A204.1 (cell line): ENCODE measurements at regions not wholly inside any gene's neighbourhood (a gene's known extent, or its start where the extent isn't known, plus 50 kb on each side); places are given as distances from the start of the nearest gene placed in this dataset.
A peak's percentile ranks its signal among the peaks of the same experiment; 100 is the strongest.

Source experiments
- FAIRE-seq: peaks from 2 replicates; lab custom pipeline; 2012; peaks lifted over from hg19 to GRCh38; lab: Jason Lieb, UNC

DNA sequence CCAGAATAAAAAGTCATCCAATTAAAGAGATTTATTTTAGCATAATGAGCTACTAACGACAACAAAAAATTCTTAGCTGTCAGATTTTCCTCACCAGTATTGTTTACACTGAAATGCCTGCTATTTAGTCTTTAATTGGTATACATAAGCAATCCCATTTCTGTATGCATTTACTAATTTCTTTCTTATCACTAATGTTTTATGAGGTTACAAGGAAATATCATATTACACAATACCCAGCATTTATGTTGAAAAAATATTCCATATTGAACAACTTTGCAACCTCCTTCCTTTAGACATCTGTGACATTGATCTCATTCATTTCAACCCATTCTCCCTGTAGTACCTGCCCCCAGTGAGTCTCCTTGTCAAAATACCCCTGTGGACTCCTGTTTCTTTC lies 135.4 kb downstream of the SLITRK6 start:
- no peak for FAIRE-seq

GRCh38 chr13:85662186-85662585 lies 137.0 kb downstream of the SLITRK6 start:
- FAIRE-seq = no peak

DNA sequence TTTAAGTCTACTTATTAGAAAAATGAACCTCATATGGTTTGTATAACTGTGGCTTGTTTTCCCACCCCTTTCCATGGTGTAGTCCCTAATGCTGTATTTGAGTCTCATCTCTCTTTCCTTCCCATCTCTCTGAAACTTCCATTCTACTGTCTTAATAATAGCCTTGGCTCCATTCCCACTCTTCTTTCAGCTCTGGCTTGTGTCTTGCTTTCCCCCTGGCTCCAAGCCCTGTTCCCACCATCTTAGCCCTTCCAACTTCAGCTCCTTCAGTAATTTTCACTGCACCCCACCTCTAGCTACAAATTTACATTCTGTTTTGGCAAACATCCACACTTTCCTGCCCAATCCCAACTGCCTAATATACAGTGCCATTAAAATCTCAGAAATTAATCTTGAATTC lies 137.5 kb downstream of the SLITRK6 start:
- FAIRE-seq = no peak

DNA sequence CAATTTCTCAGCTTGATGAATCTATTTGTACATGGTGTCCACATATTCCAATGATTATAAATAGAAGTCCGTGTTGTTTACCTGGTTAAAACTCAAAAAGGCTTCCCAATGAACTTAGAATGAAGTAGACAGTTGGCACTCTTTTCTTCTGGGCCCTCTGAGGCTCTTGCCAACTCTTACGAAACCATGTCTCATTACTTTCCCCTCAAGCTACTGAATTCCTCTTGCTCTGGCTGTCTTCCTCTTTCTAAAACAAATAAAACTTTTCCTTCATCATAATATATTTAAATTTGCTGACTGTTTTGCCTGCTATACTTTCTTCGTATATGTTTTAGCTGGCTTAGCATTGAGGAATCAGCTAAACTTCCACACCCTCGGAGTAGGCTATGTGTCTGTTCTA lies 139.7 kb downstream of the SLITRK6 start:
- FAIRE-seq = no peak

DNA sequence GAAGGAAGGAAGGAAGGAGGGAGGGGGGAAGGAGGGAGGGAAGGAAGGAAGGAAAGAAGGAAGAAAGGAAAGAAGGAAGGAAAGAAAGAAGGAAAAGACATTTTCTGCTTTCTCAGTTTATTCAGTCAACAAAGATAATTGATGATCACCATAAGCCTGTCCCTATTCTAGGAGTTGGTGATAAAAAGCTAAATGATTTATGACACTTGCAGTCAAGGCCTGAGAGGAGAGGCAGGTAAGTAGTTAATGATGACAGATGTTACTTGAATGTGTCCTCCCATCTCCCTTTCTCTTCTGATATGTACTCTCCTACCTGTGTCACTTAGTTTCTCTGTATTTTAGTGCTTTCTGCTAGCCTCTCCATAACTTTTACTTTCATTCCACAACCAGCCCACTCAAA lies 141.3 kb downstream of the SLITRK6 start:
- FAIRE-seq = no peak

DNA sequence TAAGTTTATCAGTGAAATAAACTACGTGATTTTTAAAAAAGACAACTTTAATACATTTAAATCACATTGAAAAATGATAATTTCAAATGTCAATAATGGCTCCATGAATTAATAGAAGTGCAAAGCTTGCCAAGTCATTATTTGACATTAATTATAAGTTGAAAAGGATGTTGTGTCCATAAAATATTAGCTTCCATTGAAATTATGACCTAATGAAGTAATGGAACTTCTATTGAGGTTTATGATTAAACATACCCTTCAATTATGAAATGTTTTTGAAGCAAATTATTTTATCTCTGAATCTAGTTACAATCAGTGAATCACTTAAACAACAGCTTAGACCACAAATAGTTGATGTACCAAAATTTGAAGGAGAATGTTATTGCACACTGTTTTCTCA lies 144.2 kb downstream of the SLITRK6 start:
- FAIRE-seq = no peak

- no peak for FAIRE-seq
These were observed 145.0 kb downstream of the SLITRK6 start for GRCh38 chr13:85654227-85654626.

GRCh38 chr13:85653681-85654080 lies 145.5 kb downstream of the SLITRK6 start:
- FAIRE-seq = no peak

GRCh38 chr13:85652491-85652890 lies 146.7 kb downstream of the SLITRK6 start:
- no peak for FAIRE-seq

DNA sequence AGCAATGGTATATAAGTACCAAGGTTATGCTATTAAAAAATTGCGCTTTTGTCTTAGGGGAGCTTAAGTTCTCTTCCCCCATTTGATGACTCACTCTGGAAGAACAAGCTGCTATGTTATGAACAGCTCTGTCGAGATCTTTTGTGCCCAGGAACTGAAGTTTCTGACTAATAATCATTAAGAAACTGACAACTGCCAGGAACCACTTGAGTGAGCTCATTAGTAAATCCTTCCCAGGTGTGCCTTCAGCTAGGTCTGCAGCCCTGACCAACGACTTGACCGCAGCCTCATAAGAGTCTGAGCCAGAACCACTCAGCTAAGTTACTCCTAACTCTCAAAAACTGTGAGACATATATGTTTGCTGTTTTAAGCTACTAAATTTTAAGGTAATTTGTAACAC lies 147.8 kb downstream of the SLITRK6 start:
- no peak for FAIRE-seq

DNA sequence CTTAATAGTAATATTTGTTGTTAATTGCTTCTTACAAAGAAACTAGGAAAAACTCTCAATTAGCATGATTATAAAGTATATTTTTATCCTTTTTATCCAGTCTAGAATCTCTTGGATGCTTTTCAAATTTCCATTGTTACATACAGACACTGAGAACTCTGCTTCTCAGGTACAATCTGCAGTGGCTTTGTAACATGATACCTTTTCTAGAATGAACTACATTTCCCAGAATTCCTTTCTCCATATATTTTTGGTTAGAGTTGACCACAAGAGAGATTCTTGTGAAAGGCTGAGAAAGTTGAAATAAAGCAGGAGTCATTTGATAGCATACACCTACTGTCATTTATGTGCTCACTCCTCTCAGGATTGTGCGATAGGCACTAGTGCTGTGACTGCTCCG lies 148.6 kb downstream of the SLITRK6 start:
- no peak for FAIRE-seq

GRCh38 chr13:85640727-85641126 lies 158.5 kb downstream of the SLITRK6 start:
- FAIRE-seq = no peak

DNA sequence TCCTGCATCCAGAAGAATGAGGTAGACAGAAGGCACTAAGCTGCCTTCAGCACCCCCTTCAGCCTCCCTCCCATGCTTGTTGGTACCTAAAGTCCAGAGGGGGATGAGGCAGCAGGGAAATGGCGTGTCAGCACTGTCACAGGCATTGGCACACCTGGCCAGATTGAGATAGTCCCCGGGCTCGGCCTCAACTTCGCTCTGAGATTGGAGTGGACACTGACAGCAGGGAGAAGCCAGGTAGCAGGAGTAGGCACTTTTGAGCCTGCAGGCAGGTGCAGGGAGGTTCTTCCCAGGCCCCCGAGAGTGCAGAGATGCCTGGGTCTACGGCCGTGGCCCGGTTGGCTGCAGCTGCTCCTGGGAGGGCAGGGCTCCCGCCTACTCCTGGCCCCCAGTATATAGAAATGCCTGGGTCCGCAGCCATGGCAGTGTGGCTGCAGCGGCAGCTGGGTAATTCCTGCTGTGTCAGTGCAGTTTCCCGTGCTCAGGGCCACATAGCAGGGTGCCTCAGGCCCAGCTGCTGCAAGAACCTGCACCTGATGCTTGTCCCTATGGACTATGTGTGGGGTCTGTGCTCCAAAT lies 160.3 kb downstream of the SLITRK6 start:
- FAIRE-seq = no peak

DNA sequence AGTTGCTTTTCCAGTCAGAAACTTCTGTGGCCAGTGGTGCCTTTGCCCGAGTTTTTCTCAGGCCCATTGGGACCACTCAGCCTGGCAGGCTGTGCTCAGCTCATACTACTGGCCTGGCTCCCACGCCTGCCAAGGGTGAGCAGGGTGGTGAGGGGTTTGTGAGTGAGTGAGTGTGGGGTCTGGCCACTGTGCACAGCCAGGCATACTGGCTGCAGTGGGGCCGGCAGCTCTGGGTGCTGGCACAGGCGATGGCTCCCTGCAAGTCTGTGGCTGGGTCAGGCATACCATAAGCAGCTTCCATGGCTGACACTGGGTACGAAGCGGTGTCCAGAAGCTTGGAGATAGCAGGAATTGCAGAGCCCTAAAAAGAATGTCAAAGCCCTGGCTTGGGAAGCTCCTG lies 161.0 kb downstream of the SLITRK6 start:
- no peak for FAIRE-seq

- no peak for FAIRE-seq
These were observed 166.6 kb downstream of the SLITRK6 start for GRCh38 chr13:85632526-85633195.

GRCh38 chr13:85631801-85632200 lies 167.4 kb downstream of the SLITRK6 start:
- no peak for FAIRE-seq

GRCh38 chr13:85626603-85627002 lies 172.6 kb downstream of the SLITRK6 start:
- peak; percentile 60 for FAIRE-seq

- no peak for FAIRE-seq
These were observed 179.9 kb downstream of the SLITRK6 start for GRCh38 chr13:85619321-85619720.

GRCh38 chr13:85618521-85618920 lies 180.7 kb downstream of the SLITRK6 start:
- no peak for FAIRE-seq

DNA sequence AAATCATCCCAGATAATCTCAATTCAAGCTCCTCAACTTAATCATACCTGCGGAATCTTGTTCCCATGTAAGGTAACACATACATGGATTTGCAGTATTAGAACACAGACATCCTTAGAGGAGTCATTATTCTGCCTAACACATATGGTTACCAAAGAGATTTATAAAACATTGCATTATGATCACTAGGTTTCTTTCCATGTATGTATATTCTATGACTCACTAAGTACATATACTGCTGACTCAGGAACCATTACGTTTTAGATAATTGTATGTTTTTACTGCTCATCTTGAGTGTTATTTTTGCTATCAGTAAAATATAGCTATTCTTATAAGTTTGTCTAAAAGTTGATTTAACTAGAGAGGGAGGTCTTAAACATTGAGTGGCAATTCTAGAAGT lies 182.9 kb downstream of the SLITRK6 start:
- no peak for FAIRE-seq

GRCh38 chr13:85615031-85615430 lies 184.2 kb downstream of the SLITRK6 start:
- FAIRE-seq = no peak

- FAIRE-seq = no peak
These were observed 189.2 kb downstream of the SLITRK6 start for GRCh38 chr13:85610024-85610423.

DNA sequence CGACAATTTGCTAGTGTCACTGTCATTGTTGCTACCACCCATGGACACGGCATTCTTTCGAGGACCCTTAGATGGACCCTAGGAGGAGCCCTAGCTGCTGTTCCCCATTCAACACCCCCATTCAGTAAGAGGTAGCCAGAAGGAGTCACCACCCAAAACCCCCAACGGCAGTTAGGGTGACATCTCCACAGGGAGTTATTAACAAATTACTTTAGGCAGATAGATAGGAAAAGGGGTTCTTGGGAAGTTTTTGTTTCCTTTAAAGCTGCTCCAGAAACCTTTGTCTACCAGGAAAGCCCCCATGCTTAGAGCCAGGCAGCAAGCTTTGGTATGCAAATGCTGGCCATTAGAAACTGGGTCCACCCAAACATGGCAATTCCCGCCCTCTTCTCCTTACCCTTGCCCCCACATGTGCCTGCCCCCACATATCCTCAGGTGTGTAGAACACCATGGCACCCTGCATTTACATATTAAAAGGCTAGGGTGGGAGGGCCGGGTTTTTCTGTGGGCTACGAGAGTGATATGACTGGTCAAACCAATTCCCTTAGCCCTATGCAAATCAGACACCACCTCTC lies 190.9 kb downstream of the SLITRK6 start:
- no peak for FAIRE-seq

DNA sequence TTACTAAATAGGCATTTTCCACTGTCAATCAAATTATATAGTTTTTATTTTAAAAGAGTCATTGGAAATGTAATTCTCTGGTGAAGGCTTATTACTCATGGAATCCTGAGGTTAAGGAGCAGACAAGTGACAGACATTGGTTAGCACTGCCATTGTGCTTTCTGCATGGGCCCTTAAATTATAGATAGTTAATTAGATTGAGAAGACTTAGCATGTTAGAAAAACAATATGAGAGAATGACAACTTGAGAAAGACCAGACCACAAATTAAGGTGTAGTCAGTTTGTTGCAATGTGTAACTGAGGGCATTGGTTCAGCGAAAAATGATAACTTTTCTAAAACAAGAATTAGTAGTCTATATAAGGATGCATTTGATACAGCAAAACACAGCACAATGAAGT lies 195.5 kb downstream of the SLITRK6 start:
- FAIRE-seq = no peak
